IPS-20b (cell line): ENCODE measurements at regions not wholly inside any gene's neighbourhood (a gene's known extent, or its start where the extent isn't known, plus 50 kb on each side); places are given as distances from the start of the nearest gene placed in this dataset.
A peak's percentile ranks its signal among the peaks of the same experiment; 100 is the strongest.

Experiments used
- H3K27ac ChIP-seq: one replicate; pipeline ENCODE4 v1.5.1; 2013; ENCODE audit warnings: low read length
- H3K27me3 ChIP-seq: 2 replicates; pipeline ENCODE4 v1.6.1; 2013; ENCODE audit warnings: mild to moderate bottlenecking, low read length, inconsistent platforms; ENCODE audit not compliant: insufficient read depth
- H3K36me3 ChIP-seq: 2 replicates; pipeline ENCODE4 v1.6.1; 2013; ENCODE audit warnings: low read depth, mild to moderate bottlenecking, inconsistent platforms, low read length, moderate library complexity; ENCODE audit not compliant: insufficient read depth
- H3K4me1 ChIP-seq: 2 replicates; pipeline ENCODE4 v1.6.1; 2013; ENCODE audit warnings: mild to moderate bottlenecking, control low read depth, inconsistent platforms, low read length, moderate library complexity; ENCODE audit not compliant: insufficient read depth
- H3K4me3 ChIP-seq: 2 replicates; pipeline ENCODE4 v1.5.1; 2013; ENCODE audit warnings: mild to moderate bottlenecking, low read length, inconsistent platforms
- H3K9ac ChIP-seq: 2 replicates; pipeline ENCODE4 v1.6.1; 2013; ENCODE audit warnings: low read depth, mild to moderate bottlenecking, inconsistent platforms, low read length, moderate library complexity
- H3K9me3 ChIP-seq: 2 replicates; pipeline ENCODE4 v1.6.1; 2013; ENCODE audit warnings: mild to moderate bottlenecking, low read depth, low read length, inconsistent platforms; ENCODE audit not compliant: insufficient read depth

- Histone ChIP-seq H3K36me3 (no peaks in the 10 kb centered on the region), H3K4me1 (no peaks in the 10 kb centered on the region), H3K9ac (no peak overlapping the region), H3K27ac (no peak overlapping the region), H3K27me3 (no peaks in the 10 kb centered on the region), H3K4me3 (no peak overlapping the region), H3K9me3 (peaks cover 21% of the 10 kb centered on the region)
These were observed 177.2 kb downstream of the TXNL1 start for GRCh38 chr18:56461151-56461550.

GRCh38 chr18:56460581-56460980, 177.8 kb downstream of the TXNL1 start:
- Histone ChIP-seq H3K9ac (no peak overlapping the region), H3K36me3 (no peaks in the 10 kb centered on the region), H3K4me1 (no peaks in the 10 kb centered on the region), H3K9me3 (peaks cover 17% of the 10 kb centered on the region), H3K27ac (no peak overlapping the region), H3K4me3 (no peak overlapping the region), H3K27me3 (no peaks in the 10 kb centered on the region)

GRCh38 chr18:56458770-56459712, 179.4 kb downstream of the TXNL1 start:
- H3K27me3 ChIP-seq, result no peaks in the 10 kb centered on the region
- H3K9ac ChIP-seq, result no peak overlapping the region
- peaks cover under 1% of the 10 kb centered on the region; the same call in 1 of the 2 replicates for H3K4me1 ChIP-seq
- H3K9me3 ChIP-seq, result peaks cover 3% of the 10 kb centered on the region; the same call in 1 of the 2 replicates
- no peaks in the 10 kb centered on the region for H3K36me3 ChIP-seq
- H3K27ac ChIP-seq, result no peak overlapping the region
- no peak overlapping the region for H3K4me3 ChIP-seq

GRCh38 chr18:56455874-56456273, 182.5 kb downstream of the TXNL1 start:
- no peaks in the 10 kb centered on the region for H3K27me3 ChIP-seq
- H3K27ac ChIP-seq, result no peak overlapping the region
- no peak overlapping the region for H3K9ac ChIP-seq
- H3K4me1 ChIP-seq, result peaks cover 12% of the 10 kb centered on the region; the same call in 1 of the 2 replicates
- no peak overlapping the region for H3K4me3 ChIP-seq
- H3K9me3 ChIP-seq, result no peaks in the 10 kb centered on the region
- H3K36me3 ChIP-seq, result no peaks in the 10 kb centered on the region

- Histone ChIP-seq H3K27me3 (no peaks in the 10 kb centered on the region), H3K4me1 (peaks cover 12% of the 10 kb centered on the region; the same call in 1 of the 2 replicates), H3K9me3 (no peaks in the 10 kb centered on the region)
These were observed 183.3 kb downstream of the TXNL1 start for GRCh38 chr18:56455141-56455540.

GRCh38 chr18:56453631-56454030, 184.8 kb downstream of the TXNL1 start:
- Histone ChIP-seq H3K27me3 (no peaks in the 10 kb centered on the region), H3K4me3 (peak overlapping the region; percentile 20; the same call in 1 of the 2 replicates), H3K9ac (no peak overlapping the region), H3K36me3 (no peaks in the 10 kb centered on the region), H3K27ac (no peak overlapping the region), H3K9me3 (no peaks in the 10 kb centered on the region), H3K4me1 (peaks cover 12% of the 10 kb centered on the region; the same call in 1 of the 2 replicates)

More at GRCh38 chr18:56455141-56455540, 183.3 kb downstream of the TXNL1 start:
- no peak overlapping the region for H3K27ac ChIP-seq
- no peak overlapping the region for H3K9ac ChIP-seq
- H3K4me3 ChIP-seq, result no peak overlapping the region
- H3K36me3 ChIP-seq, result no peaks in the 10 kb centered on the region

GRCh38 chr18:56451188-56451587, 187.2 kb downstream of the TXNL1 start:
- H3K4me3 ChIP-seq, result no peak overlapping the region
- H3K36me3 ChIP-seq, result no peaks in the 10 kb centered on the region
- H3K27me3 ChIP-seq, result no peaks in the 10 kb centered on the region
- H3K27ac ChIP-seq, result no peak overlapping the region
- no peaks in the 10 kb centered on the region for H3K9me3 ChIP-seq
- H3K9ac ChIP-seq, result no peak overlapping the region
- peaks cover 12% of the 10 kb centered on the region; the same call in 1 of the 2 replicates for H3K4me1 ChIP-seq

GRCh38 chr18:56448751-56449150, 189.6 kb downstream of the TXNL1 start:
- H3K27me3 ChIP-seq, result no peaks in the 10 kb centered on the region
- H3K4me1 ChIP-seq, result peaks cover 8% of the 10 kb centered on the region; the same call in 1 of the 2 replicates
- H3K9me3 ChIP-seq, result no peaks in the 10 kb centered on the region
- H3K36me3 ChIP-seq, result no peaks in the 10 kb centered on the region
- no peak overlapping the region for H3K9ac ChIP-seq
- no peak overlapping the region for H3K27ac ChIP-seq
- H3K4me3 ChIP-seq, result no peak overlapping the region

- Histone ChIP-seq H3K9me3 (no peaks in the 10 kb centered on the region), H3K4me1 (no peaks in the 10 kb centered on the region), H3K36me3 (no peaks in the 10 kb centered on the region), H3K9ac (no peak overlapping the region), H3K4me3 (no peak overlapping the region), H3K27me3 (no peaks in the 10 kb centered on the region), H3K27ac (no peak overlapping the region)
These were observed 193.0 kb downstream of the TXNL1 start for GRCh38 chr18:56445422-56445821.

- Histone ChIP-seq H3K4me1 (no peaks in the 10 kb centered on the region), H3K27ac (no peak overlapping the region), H3K9me3 (no peaks in the 10 kb centered on the region), H3K9ac (no peak overlapping the region), H3K36me3 (no peaks in the 10 kb centered on the region), H3K27me3 (no peaks in the 10 kb centered on the region), H3K4me3 (no peak overlapping the region)
These were observed 194.2 kb downstream of the TXNL1 start for GRCh38 chr18:56444201-56444600.

GRCh38 chr18:56443166-56443907, 195.1 kb downstream of the TXNL1 start:
- no peaks in the 10 kb centered on the region for H3K27me3 ChIP-seq
- no peak overlapping the region for H3K4me3 ChIP-seq
- no peaks in the 10 kb centered on the region for H3K36me3 ChIP-seq
- H3K4me1 ChIP-seq, result no peaks in the 10 kb centered on the region
- H3K9ac ChIP-seq, result no peak overlapping the region
- no peaks in the 10 kb centered on the region for H3K9me3 ChIP-seq
- H3K27ac ChIP-seq, result no peak overlapping the region
